HepG2 (cell line): ENCODE measurements at regions not wholly inside any gene's neighbourhood (a gene's known extent, or its start where the extent isn't known, plus 50 kb on each side); places are given as distances from the start of the nearest gene placed in this dataset.

ENCODE experiments used
- BCLAF1 ChIP-seq: fragments of 450-650 bp; IDR thresholded peaks from 2 replicates; pipeline ENCODE4 v1.6.1; 2017; ENCODE audit warnings: mild to moderate bottlenecking
- CEBPG ChIP-seq: IDR thresholded peaks from 2 replicates; pipeline ENCODE4 v1.6.1; 2016
- FIP1L1 ChIP-seq: fragments of 200-400 bp; formaldehyde crosslinking; IDR thresholded peaks from 2 replicates; pipeline ENCODE4 v1.6.1; 2018; ENCODE audit warnings: low read depth, mild to moderate bottlenecking, low read length, moderate library complexity, borderline replicate concordance; ENCODE audit not compliant: insufficient read depth
- KLF15 ChIP-seq: sonication (generic); formaldehyde crosslinking; IDR thresholded peaks from 2 replicates; pipeline ENCODE4 v1.8.1; 2023; ENCODE audit warnings: borderline replicate concordance, mild to moderate bottlenecking, inconsistent platforms, missing genetic modification reagents, mixed read lengths
- NFE2L2 ChIP-seq: fragments of 150-350 bp; IDR thresholded peaks from 2 replicates; pipeline ENCODE4 v1.6.1; 2014; ENCODE audit warnings: low read length
- POGZ ChIP-seq: sonication (generic); formaldehyde crosslinking; IDR thresholded peaks from 2 replicates; pipeline ENCODE4 v1.4.0; 2020; ENCODE audit warnings: mild to moderate bottlenecking, missing genetic modification reagents
- PRDM15 ChIP-seq: sonication (generic); formaldehyde crosslinking; IDR thresholded peaks from 2 replicates; pipeline ENCODE4 v1.4.0; 2020; ENCODE audit warnings: missing genetic modification reagents
- RFX1 ChIP-seq: fragments of 450-650 bp; IDR thresholded peaks from 2 replicates; pipeline ENCODE4 v1.6.1; 2017
- SP1 ChIP-seq, 2 experiments: fragments of 450-650 bp in 1 of 2; sonication (generic) in 1 of 2; formaldehyde crosslinking in 1 of 2; IDR thresholded peaks; 2 replicates each; pipeline versions ENCODE4 v1.4.0 to v1.6.1; 2016 to 2020; ENCODE audit warnings: missing genetic modification reagents in 1 of 2
- STAT6 ChIP-seq: sonication (generic); formaldehyde crosslinking; IDR thresholded peaks from 2 replicates; pipeline ENCODE4 v1.4.0; 2020; ENCODE audit warnings: missing genetic modification reagents, mild to moderate bottlenecking, borderline replicate concordance
- TEAD2 ChIP-seq: sonication (generic); formaldehyde crosslinking; IDR thresholded peaks from 2 replicates; pipeline ENCODE4 v1.9.0; 2021; ENCODE audit warnings: missing genetic modification reagents
- THAP11 ChIP-seq: IDR thresholded peaks from 2 replicates; pipeline ENCODE4 v1.6.1; 2016; ENCODE audit warnings: missing biosample characterization, missing genetic modification reagents
- ZNF34 ChIP-seq: sonication (generic); formaldehyde crosslinking; IDR thresholded peaks from 2 replicates; pipeline ENCODE4 v1.4.0; 2020; ENCODE audit warnings: mild to moderate bottlenecking, missing genetic modification reagents, borderline replicate concordance
- ZNF484 ChIP-seq: sonication (generic); formaldehyde crosslinking; IDR thresholded peaks from 2 replicates; pipeline ENCODE4 v1.5.1; 2020; ENCODE audit warnings: mild to moderate bottlenecking, low read depth, missing genetic modification reagents, borderline replicate concordance
- ZNF567 ChIP-seq: sonication (generic); formaldehyde crosslinking; IDR thresholded peaks from 2 replicates; pipeline ENCODE4 v1.8.1; 2023; ENCODE audit warnings: mild to moderate bottlenecking, missing genetic modification reagents, borderline replicate concordance
- ZNF616 ChIP-seq: sonication (generic); formaldehyde crosslinking; IDR thresholded peaks from 2 replicates; pipeline ENCODE4 v1.5.0; 2020; ENCODE audit warnings: low read depth, mild to moderate bottlenecking, missing genetic modification reagents
- TF ChIP-seq, protein P1 (sequence below): sonication (generic); formaldehyde crosslinking; IDR thresholded peaks from 2 replicates; pipeline ENCODE4 v1.5.0; 2020; ENCODE audit warnings: mild to moderate bottlenecking, missing genetic modification reagents
- TF ChIP-seq, protein P2 (sequence below): sonication (generic); formaldehyde crosslinking; IDR thresholded peaks from 2 replicates; pipeline ENCODE4 v1.8.0; 2022; ENCODE audit warnings: mild to moderate bottlenecking, missing genetic modification reagents, borderline replicate concordance

GRCh38 chr6:134529921-134530320 is 212.0 kb upstream of the SGK1 start (continued):
- TF ChIP-seq PRDM15 (CRISPR knock-in tag), result no peak
- TF ChIP-seq ZNF34, result no peak
- TF ChIP-seq, protein P1, sequence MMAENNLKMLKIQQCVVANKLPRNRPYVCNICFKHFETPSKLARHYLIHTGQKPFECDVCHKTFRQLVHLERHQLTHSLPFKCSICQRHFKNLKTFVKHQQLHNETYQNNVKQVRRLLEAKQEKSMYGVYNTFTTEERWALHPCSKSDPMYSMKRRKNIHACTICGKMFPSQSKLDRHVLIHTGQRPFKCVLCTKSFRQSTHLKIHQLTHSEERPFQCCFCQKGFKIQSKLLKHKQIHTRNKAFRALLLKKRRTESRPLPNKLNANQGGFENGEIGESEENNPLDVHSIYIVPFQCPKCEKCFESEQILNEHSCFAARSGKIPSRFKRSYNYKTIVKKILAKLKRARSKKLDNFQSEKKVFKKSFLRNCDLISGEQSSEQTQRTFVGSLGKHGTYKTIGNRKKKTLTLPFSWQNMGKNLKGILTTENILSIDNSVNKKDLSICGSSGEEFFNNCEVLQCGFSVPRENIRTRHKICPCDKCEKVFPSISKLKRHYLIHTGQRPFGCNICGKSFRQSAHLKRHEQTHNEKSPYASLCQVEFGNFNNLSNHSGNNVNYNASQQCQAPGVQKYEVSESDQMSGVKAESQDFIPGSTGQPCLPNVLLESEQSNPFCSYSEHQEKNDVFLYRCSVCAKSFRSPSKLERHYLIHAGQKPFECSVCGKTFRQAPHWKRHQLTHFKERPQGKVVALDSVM (CRISPR knock-in tag), result no peak
- TF ChIP-seq TEAD2 (CRISPR knock-in tag), result no peak
- no peak for TF ChIP-seq BCLAF1
- no peak for TF ChIP-seq NFE2L2
- peak; percentile 94 for TF ChIP-seq POGZ
- TF ChIP-seq FIP1L1, result no peak
- TF ChIP-seq ZNF567 (CRISPR knock-in tag), result no peak
- peak; percentile 52; the same call in 1 of the 2 replicates for TF ChIP-seq THAP11 (CRISPR knock-in tag)
- no peak for TF ChIP-seq KLF15 (CRISPR knock-in tag)
- TF ChIP-seq, protein P2, sequence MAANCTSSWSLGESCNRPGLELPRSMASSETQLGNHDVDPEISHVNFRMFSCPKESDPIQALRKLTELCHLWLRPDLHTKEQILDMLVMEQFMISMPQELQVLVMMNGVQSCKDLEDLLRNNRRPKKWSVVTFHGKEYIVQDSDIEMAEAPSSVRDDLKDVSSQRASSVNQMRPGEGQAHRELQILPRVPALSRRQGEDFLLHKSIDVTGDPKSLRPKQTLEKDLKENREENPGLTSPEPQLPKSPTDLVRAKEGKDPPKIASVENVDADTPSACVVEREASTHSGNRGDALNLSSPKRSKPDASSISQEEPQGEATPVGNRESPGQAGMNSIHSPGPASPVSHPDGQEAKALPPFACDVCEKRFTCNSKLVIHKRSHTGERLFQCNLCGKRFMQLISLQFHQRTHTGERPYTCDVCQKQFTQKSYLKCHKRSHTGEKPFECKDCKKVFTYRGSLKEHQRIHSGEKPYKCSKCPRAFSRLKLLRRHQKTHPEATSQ (CRISPR knock-in tag), result peak; percentile 51; the same call in 1 of the 2 replicates
- no peak for TF ChIP-seq RFX1
- no peak for TF ChIP-seq ZNF616 (CRISPR knock-in tag)
- no peak for TF ChIP-seq SP1 (IDR thresholded peaks at IDR 0.05)
- no peak for TF ChIP-seq SP1 (CRISPR knock-in tag; IDR thresholded peaks at IDR 0.05)
- no peak for TF ChIP-seq STAT6 (CRISPR knock-in tag)
- TF ChIP-seq CEBPG, result peak; percentile 93
- no peak for TF ChIP-seq ZNF484 (CRISPR knock-in tag)
